ENCODE measurements at regions not wholly inside any gene's neighbourhood (a gene's known extent, or its start where the extent isn't known, plus 50 kb on each side); places are given as distances from the start of the nearest gene placed in this dataset.

DNA sequence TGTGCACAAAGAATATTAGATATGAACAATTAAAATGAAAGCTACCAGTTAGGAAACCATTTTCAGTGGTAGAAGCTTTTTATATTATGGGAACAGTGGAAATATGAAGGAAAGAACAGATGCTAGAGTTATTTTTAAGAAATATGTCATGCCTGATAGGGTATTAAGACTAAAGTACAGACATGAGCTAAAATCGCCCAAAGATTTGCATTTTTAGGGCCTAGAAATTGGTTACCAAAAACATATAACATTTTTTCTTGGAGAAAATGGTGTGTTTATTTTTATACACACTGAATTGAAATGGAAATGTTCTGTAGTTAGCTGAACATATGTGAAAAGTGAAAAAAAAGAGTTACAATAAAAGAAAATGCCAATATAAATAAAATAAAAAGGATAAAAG, 441.9 kb downstream of the TLL1 start:
- Histone ChIP-seq H3K27ac (no peak overlapping the region), H3K9me3 (no peaks in the 10 kb centered on the region), H3K4me2 (no peak overlapping the region), H3K4me1 (peaks cover 6% of the 10 kb centered on the region; the same call in 1 of the 3 replicates), H3K4me3 (no peak overlapping the region)
- DNase-seq (ENCODE audit: low read depth in 1 of 2, low spot score in 1 of 2) (no peak), ATAC-seq (no peak), FAIRE-seq (no peak)
- ChIA-PET CTCF (interaction anchor here (0.9 kb wide), 1 partner anchor 10 kb away, joined by 3 read pairs; no protein-coding TSS in a partner anchor), POLR2A (no interaction called here)
- TF ChIP-seq, protein P1, sequence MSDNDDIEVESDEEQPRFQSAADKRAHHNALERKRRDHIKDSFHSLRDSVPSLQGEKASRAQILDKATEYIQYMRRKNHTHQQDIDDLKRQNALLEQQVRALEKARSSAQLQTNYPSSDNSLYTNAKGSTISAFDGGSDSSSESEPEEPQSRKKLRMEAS (IDR thresholded peaks at IDR 0.05), result no peak
- no peak for TF ChIP-seq ZNF302 (CRISPR knock-in tag; IDR thresholded peaks at IDR 0.05)
- TF ChIP-seq RAD21 (conservative IDR thresholded peaks at IDR 0.05 in 1 of 2, IDR thresholded peaks at IDR 0.05 in 1 of 2), result no peak
- TF ChIP-seq, protein P2, sequence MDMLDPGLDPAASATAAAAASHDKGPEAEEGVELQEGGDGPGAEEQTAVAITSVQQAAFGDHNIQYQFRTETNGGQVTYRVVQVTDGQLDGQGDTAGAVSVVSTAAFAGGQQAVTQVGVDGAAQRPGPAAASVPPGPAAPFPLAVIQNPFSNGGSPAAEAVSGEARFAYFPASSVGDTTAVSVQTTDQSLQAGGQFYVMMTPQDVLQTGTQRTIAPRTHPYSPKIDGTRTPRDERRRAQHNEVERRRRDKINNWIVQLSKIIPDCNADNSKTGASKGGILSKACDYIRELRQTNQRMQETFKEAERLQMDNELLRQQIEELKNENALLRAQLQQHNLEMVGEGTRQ (IDR thresholded peaks at IDR 0.05), result no peak
- WGBS (ENCODE audit: missing lambda C conversion rate), result 34% methylated on average over 1 of the region's 1 CpG

GRCh38 chr4:166315721-166316467, 442.9 kb downstream of the TLL1 start:
- no peak for ATAC-seq
- 53% methylated on average over 11 of the region's 11 CpGs for whole genome bisulfite sequencing (ENCODE audit: missing lambda C conversion rate)

More at GRCh38 chr4:166315721-166316467, 442.9 kb downstream of the TLL1 start:
- Histone ChIP-seq H3K4me2 (no peak overlapping the region), H3K4me3 (no peak overlapping the region), H3K9me3 (no peaks in the 10 kb centered on the region), H3K4me1 (peaks cover 7% of the 10 kb centered on the region; the same call in 1 of the 3 replicates), H3K27ac (no peak overlapping the region)
- FAIRE-seq, result no peak
- TF ChIP-seq TP53 (CRISPR knock-in tag; IDR thresholded peaks at IDR 0.05) (no peak), NPAS2 (CRISPR knock-in tag; IDR thresholded peaks at IDR 0.05; ENCODE audit: borderline replicate concordance) (no peak), CEBPB (IDR thresholded peaks at IDR 0.05) (no peak), HMGXB4 (CRISPR knock-in tag; IDR thresholded peaks at IDR 0.05; ENCODE audit: borderline replicate concordance) (no peak), MYC (IDR thresholded peaks at IDR 0.05; ENCODE audit: borderline replicate concordance, low read length) (no peak), EHF (CRISPR knock-in tag; IDR thresholded peaks at IDR 0.05) (no peak), HOXA7 (CRISPR knock-in tag; IDR thresholded peaks at IDR 0.05) (no peak), CHD2 (IDR thresholded peaks at IDR 0.05; ENCODE audit: low read length, partially characterized antibody) (no peak), ZSCAN20 (CRISPR knock-in tag; IDR thresholded peaks at IDR 0.05) (no peak), RFX5 (IDR thresholded peaks at IDR 0.05) (no peak), ZFP36 (IDR thresholded peaks at IDR 0.05; ENCODE audit: borderline replicate concordance, partially characterized antibody) (no peak), RARB (CRISPR knock-in tag; IDR thresholded peaks at IDR 0.05) (no peak)
- TF ChIP-seq, protein P3, sequence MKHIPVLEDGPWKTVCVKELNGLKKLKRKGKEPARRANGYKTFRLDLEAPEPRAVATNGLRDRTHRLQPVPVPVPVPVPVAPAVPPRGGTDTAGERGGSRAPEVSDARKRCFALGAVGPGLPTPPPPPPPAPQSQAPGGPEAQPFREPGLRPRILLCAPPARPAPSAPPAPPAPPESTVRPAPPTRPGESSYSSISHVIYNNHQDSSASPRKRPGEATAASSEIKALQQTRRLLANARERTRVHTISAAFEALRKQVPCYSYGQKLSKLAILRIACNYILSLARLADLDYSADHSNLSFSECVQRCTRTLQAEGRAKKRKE (CRISPR knock-in tag; IDR thresholded peaks at IDR 0.05; ENCODE audit: low read depth), result no peak
- TF ChIP-seq, protein P4, sequence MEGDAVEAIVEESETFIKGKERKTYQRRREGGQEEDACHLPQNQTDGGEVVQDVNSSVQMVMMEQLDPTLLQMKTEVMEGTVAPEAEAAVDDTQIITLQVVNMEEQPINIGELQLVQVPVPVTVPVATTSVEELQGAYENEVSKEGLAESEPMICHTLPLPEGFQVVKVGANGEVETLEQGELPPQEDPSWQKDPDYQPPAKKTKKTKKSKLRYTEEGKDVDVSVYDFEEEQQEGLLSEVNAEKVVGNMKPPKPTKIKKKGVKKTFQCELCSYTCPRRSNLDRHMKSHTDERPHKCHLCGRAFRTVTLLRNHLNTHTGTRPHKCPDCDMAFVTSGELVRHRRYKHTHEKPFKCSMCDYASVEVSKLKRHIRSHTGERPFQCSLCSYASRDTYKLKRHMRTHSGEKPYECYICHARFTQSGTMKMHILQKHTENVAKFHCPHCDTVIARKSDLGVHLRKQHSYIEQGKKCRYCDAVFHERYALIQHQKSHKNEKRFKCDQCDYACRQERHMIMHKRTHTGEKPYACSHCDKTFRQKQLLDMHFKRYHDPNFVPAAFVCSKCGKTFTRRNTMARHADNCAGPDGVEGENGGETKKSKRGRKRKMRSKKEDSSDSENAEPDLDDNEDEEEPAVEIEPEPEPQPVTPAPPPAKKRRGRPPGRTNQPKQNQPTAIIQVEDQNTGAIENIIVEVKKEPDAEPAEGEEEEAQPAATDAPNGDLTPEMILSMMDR (IDR thresholded peaks at IDR 0.05), result no peak
- TF ChIP-seq, protein P1 (IDR thresholded peaks at IDR 0.05), result no peak
- TF ChIP-seq, protein P5, sequence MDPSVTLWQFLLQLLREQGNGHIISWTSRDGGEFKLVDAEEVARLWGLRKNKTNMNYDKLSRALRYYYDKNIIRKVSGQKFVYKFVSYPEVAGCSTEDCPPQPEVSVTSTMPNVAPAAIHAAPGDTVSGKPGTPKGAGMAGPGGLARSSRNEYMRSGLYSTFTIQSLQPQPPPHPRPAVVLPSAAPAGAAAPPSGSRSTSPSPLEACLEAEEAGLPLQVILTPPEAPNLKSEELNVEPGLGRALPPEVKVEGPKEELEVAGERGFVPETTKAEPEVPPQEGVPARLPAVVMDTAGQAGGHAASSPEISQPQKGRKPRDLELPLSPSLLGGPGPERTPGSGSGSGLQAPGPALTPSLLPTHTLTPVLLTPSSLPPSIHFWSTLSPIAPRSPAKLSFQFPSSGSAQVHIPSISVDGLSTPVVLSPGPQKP (IDR thresholded peaks at IDR 0.05; ENCODE audit: low read depth, low read length), result no peak
- DNase-seq (ENCODE audit: low read depth in 1 of 2, low spot score in 1 of 2), result no peak
- POLR2A ChIA-PET, result no interaction called here
- CTCF ChIA-PET, result no interaction called here
